Large intestine (tissue), 3 donors: ENCODE measurements at regions not wholly inside any gene's neighbourhood (a gene's known extent, or its start where the extent isn't known, plus 50 kb on each side); places are given as distances from the start of the nearest gene placed in this dataset.
"Not testable (repeated sequence)": the region's sequence is repeated elsewhere in the genome, so short reads cannot be mapped to it uniquely, and the experiment has no call there.

ENCODE experiments used
- DNase-seq, 2 donors: peaks; one replicate each; pipeline versions ENCODE4 v3.0.0 to v3.0.0-alpha.2; 2013
- H3K27ac ChIP-seq: one replicate; pipeline ENCODE4 v1.5.1; 2013; ENCODE audit warnings: low read length
- H3K27me3 ChIP-seq: 2 replicates; pipeline ENCODE4 v1.6.1; 2013; ENCODE audit warnings: low read length; ENCODE audit not compliant: control insufficient read depth, insufficient read depth
- H3K36me3 ChIP-seq: 2 replicates; pipeline ENCODE4 v1.6.1; 2013; ENCODE audit warnings: low read length; ENCODE audit not compliant: control insufficient read depth, insufficient read depth
- H3K4me1 ChIP-seq: one replicate; pipeline ENCODE4 v1.6.1; 2013; ENCODE audit warnings: low read length; ENCODE audit not compliant: control insufficient read depth, insufficient read depth
- H3K4me3 ChIP-seq: one replicate; pipeline ENCODE4 v1.5.1; 2013; ENCODE audit warnings: low read length
- H3K9me3 ChIP-seq: one replicate; pipeline ENCODE4 v1.6.1; 2013; ENCODE audit warnings: mild to moderate bottlenecking, low read depth, low read length, moderate library complexity; ENCODE audit not compliant: control insufficient read depth
- WGBS: methylation state at CpG from one replicate; pipeline ENCODE4 v1.1.5; 2013; ENCODE audit warnings: low lambda C conversion rate; ENCODE audit not compliant: insufficient coverage; 5-methylcytosine and 5-hydroxymethylcytosine counted together

GRCh38 chr2:182655750-182656149 is 60.3 kb upstream of the DNAJC10 start:
- Histone ChIP-seq H3K27ac (no peak overlapping the region), H3K36me3 (no peaks in the 10 kb centered on the region), H3K27me3 (no peaks in the 10 kb centered on the region), H3K9me3 (no peaks in the 10 kb centered on the region), H3K4me3 (no peak overlapping the region), H3K4me1 (no peaks in the 10 kb centered on the region)
- no peak for DNase-seq
- WGBS, result no CpG with 5 or more reads among the region's 1 CpG

GRCh38 chr2:182664212-182664611 is 51.8 kb upstream of the DNAJC10 start:
- Histone ChIP-seq H3K27ac (no peak overlapping the region), H3K9me3 (no peaks in the 10 kb centered on the region), H3K36me3 (no peaks in the 10 kb centered on the region), H3K4me1 (no peaks in the 10 kb centered on the region), H3K27me3 (no peaks in the 10 kb centered on the region), H3K4me3 (no peak overlapping the region)
- DNase-seq, result no peak
- no CpG with 5 or more reads among the region's 1 CpG for WGBS

DNA sequence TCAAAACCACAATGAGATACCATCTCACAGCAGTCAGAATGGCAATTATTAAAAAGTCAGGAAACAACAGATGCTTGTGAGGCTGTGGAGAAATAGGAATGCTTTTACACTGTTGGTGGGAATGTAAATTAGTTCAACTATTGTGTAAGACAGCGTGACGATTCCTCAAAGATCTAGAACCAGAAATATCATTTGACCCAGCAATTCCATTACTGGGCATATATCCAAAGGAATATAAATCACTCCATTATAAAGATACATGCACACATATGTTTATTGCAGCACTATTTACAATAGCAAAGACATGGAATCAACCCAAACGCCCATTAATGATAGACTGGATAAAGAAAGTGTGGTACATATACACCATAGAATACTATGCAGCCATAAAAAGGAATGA is 50.6 kb upstream of the DNAJC10 start:
- H3K4me1 ChIP-seq, H3K4me3 ChIP-seq, H3K27ac ChIP-seq, DNase-seq, H3K9me3 ChIP-seq, H3K36me3 ChIP-seq, H3K27me3 ChIP-seq: not testable (repeated sequence)
- whole genome bisulfite sequencing, result 100% methylated on average over 1 of the region's 3 CpGs
